GM18858 (cell line): ENCODE measurements at regions not wholly inside any gene's neighbourhood (a gene's known extent, or its start where the extent isn't known, plus 50 kb on each side); places are given as distances from the start of the nearest gene placed in this dataset.
"Not testable (repeated sequence)": the region's sequence is repeated elsewhere in the genome, so short reads cannot be mapped to it uniquely, and the experiment has no call there.

Source experiments
- ATAC-seq: cut with Tn5 transposase; IDR thresholded peaks from one replicate; pipeline ENCODE4 v1.9.1; 2021; ENCODE audit not compliant: unreplicated experiment

DNA sequence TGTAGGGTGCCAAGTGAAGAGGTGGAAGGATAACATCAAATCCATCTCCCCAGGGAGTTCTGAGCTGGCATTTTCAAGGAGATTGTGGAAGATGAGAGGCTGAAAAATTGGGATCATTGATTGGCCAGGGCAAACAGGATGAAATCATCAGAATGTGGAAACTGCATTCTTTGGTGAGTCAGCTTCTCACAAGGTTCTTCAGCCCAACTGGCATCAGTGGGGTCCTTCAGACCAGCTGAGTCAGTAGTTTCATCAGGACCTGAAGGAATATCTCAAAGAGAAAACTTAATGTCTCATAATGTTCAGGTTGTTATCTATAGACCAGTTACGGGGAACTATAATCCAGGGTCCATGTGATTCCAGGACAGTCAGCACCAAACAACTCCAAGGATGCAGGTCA lies 195.8 kb downstream of the HAO1 start:
- ATAC-seq, result no peak

DNA sequence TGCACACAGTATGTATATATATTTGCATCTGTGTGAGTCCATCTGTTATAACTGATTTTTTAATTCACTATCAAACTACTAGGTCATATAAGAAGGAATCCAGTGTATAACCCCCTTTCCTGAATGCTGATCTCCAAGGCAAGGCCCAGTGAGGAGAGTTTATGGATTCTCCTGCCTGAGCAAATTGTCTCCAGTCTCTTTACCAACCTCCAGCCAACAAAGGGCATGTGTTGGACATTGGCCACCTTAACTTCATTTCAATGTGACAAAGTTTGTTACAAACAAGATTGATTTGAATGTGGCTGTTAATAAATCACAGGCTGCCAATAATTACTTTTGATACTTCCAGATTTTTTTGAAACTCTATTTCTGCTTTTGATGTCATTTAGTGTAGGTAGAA lies 191.6 kb downstream of the HAO1 start:
- no peak for ATAC-seq

DNA sequence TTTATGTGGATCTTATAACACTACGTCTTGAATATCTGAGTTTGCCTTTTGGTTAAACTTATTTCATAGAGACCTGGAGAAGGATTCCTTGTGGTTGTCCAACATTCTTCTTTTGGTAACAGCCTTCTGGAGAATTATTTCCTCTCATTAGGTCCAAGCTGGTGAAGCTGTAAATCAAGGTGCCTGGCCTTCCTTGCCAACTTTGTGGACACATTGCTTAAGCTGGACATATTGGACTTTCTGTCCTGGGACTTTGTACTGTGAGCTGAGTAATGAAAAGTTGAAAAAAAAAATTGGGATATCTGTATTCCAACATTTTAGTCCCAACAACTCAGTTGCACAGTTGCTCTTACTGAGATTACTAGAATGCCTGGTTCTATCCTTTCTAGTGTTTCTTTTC lies 186.2 kb downstream of the HAO1 start:
- no peak for ATAC-seq

DNA sequence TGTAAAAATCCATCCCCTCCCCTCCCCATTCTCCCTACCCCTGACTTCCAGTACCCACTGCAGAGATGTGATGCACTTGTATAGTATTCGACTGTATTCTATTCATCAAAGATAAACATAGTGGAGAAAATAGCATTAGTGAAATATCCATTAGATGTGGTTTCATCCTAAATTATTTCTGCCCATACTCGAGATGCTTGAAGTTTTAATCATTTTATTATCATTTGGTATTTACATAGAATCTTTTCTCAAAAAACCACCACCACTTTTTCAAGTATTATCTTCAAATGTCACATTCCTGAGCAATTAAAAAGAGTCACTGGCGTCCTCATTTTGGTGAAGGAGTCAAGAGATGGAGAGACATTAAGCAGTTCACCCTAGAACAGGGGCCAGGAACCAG lies 181.9 kb downstream of the HAO1 start:
- no peak for ATAC-seq

DNA sequence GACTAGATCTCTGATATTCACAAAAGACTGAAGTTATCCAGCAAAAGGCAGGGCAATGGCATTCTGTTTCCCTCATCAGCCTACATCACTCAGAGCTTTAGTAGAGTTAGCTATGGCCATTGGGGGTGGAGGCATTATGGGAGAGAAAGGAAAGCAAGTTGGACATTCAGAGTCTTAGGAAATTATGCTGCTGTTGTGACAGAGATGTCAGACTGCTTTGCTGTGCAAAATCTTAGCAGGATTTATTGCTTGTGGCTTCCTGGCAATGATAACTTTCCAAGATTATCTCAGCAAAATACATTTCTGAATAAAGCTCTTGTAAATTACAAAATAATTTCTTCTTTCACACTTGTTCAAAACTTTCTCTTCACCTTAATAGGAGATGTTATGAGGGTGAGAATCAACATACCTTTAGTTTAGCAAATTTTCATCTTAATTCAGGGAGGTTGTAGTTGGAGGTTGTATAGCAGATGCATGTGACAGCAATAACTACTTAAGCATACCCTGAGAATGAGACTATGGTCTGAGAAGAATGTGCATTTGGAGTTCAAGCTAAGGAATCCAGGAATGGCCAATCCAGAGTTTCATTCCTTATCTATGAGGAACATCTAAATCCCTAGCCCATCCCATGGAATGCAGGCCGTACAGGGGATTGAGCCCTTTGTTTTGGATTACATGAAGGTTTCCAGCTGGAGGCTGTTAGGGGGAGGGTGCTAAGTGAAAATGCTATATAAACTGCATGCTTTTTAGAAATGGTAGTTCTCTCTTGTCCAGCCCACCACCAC lies 179.8 kb downstream of the HAO1 start:
- no peak for ATAC-seq

DNA sequence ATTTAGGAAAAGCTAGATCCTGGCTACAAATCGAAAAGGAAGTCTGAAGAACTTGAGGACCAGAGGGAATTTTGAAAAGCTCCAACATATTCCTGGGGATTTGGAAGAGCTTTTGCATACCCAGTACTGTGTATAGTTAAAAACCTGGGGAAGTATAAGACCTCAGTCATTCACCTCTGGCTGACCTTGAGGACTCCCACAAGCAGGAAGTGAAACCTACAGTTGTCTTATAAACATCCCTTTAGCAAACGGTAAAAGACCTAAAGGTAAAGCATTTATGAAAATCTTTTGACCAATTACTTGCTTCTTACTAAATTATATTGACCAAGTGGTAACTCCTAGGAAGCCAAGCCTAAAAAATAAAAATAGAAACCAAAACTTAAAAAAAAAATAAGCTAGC lies 175.0 kb downstream of the HAO1 start:
- ATAC-seq, result peak; percentile 90

DNA sequence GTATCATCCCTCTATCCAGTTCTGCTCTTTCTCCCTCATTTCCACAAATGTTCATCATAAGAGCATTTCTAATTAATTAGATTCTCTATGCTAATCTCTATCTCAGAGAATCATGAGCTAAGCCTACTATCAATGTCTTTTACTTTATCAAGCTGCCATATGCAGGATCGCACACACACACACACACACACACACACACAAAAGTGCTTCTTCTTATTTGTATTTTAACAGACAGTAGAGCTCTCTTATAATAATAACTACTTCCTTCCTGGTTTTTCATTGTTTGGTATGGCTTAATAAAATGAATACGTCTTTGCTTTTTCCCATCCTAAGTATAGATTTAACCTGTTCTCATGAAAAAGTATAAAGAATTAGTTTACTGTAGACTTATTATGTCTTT lies 170.2 kb downstream of the HAO1 start:
- ATAC-seq, result no peak

DNA sequence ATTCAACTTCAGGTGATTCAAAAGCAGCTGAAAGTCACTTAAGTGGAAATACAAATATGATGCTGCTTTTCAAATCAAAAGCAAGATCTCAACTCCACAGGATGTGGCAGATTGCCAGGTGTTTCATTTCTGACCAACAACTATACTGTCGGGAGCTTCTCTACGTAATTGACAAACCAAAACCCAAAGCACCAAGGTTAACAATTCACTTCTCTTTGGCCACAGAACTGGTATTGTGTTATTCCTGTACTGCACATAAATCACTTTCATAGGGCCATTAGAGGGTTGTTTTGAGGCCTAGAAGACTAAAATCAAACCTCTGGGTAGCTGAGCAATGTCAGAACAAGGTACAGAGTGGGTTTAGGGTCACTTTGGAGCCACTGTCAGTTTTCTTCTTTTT lies 169.7 kb downstream of the HAO1 start:
- peak; percentile 99 for ATAC-seq

DNA sequence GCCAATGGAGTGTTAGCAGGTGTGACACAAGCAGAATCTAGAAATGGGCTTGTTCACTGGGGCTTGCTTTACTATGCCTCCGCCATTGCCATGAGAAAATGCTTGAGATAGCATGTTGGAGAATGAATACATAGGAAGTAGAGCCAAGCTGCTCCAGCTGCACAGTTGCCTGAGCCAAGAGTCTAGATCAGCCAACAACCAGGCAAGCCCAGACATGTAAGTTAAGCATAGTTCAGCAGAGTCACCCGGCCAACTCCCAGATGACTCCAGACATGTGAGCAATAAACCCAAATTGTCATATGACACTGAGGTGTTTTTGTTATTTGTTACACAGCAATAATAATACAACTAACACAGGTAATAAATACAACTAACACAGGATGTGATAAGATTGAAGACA lies 167.9 kb downstream of the HAO1 start:
- ATAC-seq, result no peak

DNA sequence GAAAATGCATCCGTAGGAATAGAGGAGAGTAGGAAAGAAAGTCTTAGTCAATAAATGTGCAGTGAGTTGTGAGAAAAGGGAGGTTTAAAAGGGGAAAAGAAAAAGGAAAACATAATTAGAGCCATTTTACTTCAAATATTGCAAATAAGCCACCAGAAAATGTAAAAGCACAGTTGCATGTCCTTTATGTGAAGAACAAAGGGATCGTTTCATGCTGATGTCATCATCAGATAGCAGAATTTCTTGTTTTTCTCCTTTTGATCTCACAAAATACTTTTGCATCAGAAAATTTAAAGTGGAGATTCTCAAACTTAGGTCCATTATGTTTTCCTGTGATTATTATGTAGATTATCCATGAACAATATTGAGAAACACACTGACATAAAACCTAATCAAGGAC lies 166.7 kb downstream of the HAO1 start:
- ATAC-seq, result no peak

DNA sequence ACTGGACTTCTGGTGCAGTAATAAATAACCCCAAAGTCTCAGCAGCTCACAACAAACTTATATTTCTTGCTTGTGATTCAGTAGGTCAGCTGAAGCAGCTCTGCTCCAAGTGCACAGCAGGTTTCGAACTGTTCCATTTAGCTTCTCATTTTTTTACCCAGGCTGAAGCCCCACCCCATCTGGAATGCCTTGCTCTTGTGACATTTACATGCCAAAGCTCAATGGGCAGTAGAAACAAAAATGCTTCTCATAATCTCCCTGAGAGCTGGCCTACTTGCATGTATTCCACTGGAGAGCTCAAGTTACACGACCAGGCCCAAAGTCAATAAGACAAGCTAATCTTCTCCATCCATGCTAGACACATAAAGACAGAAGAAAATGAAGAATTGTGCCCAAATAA lies 165.2 kb downstream of the HAO1 start:
- ATAC-seq, result no peak

DNA sequence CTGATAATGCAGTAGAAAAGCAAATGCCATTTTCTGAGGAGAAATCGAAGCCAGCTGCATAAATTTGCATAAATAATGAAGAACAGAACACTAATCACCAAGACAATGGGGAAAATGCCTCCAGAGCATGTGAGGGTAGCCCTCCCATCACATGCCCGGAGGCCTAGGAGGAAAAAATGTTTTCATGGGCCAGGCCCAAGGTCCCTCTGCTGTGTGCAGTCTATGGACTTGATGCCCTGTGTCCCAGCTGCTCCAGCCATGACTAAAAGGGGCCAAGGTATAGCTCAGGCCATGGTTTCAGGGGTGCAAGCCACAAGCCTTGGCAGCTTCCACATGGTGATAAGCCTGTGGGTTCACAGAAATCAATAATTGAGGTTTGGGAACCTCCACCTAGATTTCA lies 164.1 kb downstream of the HAO1 start:
- ATAC-seq, result no peak

DNA sequence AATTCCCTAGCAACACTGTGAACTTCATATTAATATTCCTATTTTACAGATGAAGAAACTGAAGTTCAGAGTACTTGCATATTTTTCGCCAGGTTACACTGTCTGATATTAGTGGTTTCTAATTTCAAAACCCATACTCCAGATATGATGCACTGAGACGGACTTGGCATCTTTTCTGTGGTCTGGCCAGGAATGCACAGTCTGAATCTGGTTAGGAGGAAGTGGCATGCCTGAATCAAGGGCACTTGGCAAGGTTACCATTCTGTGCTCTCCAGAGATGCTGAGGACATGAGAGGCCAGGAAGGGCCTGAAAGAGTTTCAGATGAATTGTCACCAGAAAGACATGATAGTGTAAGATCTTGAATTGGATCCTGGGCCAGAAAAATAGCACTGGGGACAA lies 150.1 kb downstream of the HAO1 start:
- no peak for ATAC-seq

DNA sequence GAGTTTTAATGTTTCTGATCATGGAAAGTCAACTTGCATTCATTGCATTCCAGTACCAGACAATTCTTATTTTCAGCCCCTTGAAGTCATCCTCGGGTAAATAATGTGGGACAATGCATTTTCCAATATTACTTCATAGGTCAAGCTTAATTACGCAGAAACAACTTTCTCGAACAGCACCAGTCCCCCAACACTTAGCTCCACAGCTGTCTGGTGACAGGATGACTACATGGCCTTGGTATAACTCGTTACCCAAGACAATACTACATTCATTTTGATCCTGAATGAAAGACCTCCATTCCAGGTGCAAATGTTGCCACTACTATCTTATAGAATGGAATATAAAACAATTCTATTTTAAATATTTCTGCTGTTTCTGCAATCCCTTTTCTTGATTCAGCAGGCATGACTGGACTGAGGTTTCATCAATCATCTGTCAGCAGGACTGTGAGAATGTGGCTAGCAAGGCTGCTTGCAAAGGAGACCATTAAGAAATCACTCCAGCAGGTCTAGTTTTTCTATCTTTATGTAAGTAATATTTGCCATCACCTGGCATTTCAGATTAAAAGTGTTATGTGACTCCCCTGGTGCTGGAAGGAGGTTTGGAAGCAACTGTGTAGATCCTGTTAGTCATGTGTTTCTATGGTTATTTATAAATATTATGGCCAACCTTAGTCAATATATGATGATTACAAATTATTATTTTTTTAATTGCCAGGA lies 147.9 kb downstream of the HAO1 start:
- no peak for ATAC-seq

DNA sequence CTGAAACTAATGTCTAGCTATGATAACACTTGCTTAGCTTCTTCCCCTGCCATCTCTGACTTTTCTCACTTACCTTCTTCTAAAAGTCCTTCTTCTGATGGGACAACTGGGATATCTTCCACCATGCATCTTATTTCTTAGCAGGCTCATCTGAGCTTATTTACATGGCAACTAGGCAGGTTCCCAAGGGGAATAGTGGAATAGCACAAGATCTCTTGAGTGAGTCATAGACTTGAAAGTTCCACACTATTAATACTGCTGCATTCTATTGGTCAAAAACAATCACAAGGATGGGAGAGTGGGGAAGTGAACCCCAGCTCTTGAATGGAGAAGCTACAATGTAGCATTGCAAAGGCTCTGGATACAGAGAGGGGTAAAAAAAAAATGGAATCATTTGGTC lies 142.1 kb downstream of the HAO1 start:
- no peak for ATAC-seq

DNA sequence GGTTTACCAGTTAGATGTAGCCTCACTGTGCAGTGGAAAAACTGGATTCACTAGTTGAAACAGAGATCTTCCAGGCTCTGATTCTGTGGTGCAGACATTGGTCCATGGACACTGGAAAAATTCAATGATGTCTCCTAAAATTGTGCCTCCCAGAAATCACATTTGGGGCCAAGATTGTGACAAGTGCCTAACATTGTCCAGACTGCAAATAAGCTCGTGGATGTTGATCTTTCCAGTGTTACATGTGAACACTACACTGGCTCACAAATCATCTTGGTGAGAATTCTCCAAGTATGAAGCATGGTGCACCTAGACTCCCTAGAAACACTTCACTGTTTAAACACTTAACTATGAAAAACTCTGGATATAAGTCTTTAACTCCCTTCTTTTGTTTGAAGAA lies 140.4 kb downstream of the HAO1 start:
- ATAC-seq, result no peak

DNA sequence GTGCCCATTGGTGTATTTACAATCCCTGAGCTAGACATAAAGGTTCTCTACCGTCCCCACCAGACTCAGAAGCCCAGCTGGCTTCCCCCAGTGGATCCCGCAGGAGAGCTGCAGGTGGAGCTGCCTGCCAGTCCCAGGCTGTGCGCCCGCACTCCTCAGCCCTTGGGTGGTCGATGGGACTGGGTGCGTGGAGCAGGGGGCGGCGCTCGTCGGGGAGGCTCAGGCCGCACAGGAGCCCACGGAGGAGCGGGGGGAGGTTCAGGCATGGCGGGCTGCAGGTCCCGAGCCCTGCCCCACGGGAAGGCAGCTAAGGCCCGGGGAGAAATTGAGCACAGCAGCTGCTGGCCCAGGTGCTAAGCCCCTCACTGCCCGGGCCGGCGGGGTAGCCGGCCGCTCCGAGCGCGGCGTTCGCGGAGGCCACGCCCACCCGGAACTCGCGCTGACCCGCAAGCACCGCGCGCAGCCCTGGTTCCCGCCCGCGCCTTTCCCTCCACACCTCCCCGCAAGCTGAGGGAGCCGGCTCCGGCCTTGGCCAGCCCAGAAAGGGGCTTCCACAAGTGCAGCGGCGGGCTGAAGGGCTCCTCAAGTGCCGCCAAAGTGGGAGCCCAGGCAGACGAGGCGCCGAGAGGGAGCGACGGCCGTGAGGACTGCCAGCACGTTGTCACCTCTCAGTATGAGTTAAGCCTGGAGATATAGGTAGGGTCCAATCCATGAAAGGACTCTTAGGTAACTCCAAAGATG lies 136.7 kb downstream of the HAO1 start:
- ATAC-seq, result not testable (repeated sequence)

DNA sequence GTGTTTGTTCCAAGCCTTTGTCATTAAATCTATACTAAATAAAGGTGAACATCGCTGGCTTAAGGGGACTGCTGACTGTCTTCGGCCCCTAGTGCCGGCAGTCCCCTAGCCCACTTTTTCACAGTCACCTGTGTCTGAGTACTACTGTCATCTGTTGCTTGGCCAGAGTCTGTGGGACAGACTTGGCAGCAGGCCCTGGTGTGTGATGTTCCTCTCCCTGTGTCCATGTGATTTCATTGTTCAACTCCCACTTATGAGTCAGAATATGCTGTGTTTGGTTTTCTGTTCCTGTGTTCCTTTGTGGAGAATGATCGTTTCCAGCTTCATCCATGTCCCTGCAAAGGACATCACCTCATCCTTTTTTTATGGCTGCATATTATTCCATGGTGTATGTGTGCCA lies 133.4 kb downstream of the HAO1 start:
- ATAC-seq, result no peak

DNA sequence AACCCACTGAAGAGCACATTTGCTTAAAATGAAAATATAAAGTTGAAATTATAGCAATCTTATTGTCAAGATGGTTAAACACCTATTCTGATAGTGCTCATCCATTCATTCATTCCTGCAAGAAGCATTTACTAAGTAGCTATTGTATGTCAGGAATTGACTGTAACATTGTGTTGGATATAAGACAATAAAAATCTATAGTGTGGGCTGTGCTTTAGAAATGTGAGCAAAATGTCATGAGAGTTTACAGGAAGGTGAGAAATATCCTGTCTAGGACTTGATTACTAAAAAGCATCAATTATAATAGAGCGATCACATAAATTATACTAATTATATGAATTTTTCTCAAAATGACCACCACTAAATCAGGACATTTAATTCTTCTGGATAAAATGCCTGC lies 123.0 kb downstream of the HAO1 start:
- ATAC-seq, result no peak

DNA sequence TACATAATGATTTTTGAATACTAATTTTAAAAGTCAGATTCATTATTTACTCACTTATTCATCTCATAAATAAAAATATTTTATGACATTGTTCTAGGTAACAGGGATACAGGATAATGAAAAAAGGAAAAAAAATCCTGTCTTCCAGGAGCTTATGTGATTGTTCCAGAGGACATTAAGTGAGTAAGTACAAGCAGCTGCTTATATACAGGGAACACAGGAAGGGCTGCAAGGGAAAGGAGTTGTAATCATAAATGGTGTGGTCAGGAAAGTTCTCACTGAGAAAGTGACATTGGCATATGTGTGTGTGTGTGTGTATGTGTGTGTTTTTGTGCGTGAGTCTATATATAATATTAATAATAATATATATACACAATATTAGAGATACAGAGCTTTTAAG lies 121.8 kb downstream of the HAO1 start:
- no peak for ATAC-seq

DNA sequence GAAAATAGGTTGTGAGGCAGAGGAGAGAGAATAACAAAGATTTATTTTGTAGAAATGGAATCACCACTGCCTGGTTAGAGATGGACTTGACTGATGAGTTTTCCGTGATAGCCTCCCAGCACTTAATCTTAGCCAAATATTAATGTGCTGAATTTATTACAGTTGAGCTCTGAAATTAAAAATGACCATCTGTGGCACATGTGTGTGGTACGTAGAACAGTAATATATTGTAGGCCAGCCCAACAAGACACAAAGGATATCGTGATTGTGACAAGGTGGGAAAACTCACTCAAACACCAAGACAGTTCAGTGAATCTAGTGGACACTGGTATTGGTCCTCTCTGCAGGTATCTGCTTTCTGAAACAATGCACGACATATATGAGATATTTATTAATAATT lies 119.4 kb downstream of the HAO1 start:
- ATAC-seq, result no peak

DNA sequence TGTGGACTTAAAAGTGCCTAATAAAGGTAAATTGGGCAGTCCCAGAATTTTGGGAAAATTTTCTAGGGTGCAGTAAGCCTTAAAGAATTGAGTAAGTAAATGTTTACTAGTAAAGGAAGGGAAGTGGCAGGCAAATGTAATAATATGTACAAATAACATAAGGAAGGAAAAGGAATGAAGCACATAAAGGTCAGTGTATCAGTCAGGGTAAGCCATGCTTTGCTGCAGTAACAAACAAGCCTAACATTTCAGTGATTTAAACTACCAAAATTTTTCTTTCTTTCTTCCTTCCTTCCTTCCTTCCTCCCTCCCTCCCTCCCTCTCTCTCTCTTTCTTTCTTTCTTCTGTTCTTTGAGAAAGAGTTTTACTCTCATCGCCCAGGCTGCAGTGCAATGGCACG lies 117.5 kb downstream of the HAO1 start:
- no peak for ATAC-seq
